ENCODE measurements at regions not wholly inside any gene's neighbourhood (a gene's known extent, or its start where the extent isn't known, plus 50 kb on each side); places are given as distances from the start of the nearest gene placed in this dataset.

DNA sequence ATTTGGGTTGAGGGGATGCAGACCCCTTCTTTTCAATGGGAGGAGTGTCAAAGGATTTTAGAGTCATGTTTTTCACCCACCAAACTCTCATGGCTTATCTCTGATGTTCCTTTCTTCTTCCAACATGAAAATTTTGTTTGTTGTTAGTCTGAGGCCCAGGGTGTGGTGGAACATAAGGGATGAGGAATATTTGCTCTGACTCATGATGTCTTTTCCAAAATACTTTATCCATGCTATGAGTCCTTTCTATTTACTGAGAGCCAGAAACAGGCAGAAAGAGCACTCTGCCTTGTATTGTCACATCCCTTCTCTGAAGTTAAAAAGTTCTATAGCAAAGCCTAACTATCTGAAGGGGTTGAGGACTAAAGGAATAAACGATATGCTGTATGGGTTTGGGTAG is 61.6 kb upstream of the GYPA start:
- no peak for DNase-seq (ENCODE audit: low read depth in 4 of 4, low spot score in 3 of 4)

DNA sequence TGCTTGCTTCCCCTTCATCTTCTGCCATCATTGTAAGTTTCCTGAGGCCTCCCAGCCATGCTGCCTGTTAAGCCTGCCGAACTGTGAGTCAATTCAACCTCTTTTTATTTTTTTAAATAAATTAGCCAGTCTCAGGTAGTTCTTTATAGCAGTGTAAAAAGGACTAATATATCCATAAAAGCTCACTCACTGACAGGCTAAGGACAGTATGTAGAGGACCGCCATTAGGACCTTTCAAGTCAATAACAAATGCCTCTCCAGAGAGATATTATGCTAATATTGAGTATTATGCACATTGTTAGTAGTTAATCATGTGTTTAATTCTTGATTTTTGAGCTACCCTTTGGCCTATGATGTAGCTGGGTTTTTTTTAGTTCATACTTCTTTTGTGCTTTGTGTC is 62.6 kb upstream of the GYPA start:
- DNase-seq (ENCODE audit: low read depth in 4 of 4, low spot score in 3 of 4): no peak

- DNase-seq (ENCODE audit: low read depth in 4 of 4, low spot score in 3 of 4): no peak
Observed at GRCh38 chr4:144204431-144204830, 63.9 kb upstream of the GYPA start.

- DNase-seq (ENCODE audit: low read depth in 4 of 4, low spot score in 3 of 4): no peak
Observed at GRCh38 chr4:144206711-144207110, 66.2 kb upstream of the GYPA start.

DNA sequence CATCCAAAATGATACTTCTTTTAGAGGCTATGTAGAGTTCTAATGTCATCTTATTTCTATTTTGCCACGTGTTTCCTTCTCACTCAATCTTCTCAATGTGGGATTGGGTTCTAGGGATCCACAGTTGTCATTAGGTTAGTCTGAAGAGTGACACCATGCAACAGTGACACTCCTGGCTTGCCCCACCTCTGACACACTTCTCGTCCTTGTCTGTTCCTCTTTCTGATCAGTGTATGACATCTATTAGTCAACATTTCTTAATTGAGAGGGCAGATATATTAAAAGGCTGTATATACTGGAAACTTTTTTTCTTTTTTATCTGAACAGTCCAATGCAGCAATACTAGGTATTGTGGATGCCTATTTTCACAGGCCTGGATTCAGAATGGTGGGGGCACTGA is 67.6 kb upstream of the GYPA start:
- no peak for DNase-seq (ENCODE audit: low read depth in 4 of 4, low spot score in 3 of 4)

DNA sequence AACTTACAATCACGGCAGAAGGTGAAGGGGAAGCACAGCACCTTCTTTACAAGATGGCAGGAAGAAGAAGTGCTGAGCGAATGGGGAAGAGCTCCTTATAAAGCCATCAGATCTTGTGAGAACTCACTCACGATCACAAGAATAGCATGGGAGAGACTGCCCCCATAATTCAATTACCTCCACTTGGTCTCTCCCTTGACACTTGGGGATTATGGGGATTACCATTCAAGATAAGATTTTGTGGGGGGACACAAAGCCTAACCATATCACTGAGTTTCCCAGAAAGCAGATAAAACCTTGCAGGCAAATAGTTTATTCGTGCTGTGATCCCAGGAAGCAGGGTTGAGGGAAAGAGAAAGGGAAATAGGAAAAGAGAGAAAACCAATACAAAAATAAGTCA is 69.0 kb upstream of the GYPA start:
- no peak for DNase-seq (ENCODE audit: low read depth in 4 of 4, low spot score in 3 of 4)

DNA sequence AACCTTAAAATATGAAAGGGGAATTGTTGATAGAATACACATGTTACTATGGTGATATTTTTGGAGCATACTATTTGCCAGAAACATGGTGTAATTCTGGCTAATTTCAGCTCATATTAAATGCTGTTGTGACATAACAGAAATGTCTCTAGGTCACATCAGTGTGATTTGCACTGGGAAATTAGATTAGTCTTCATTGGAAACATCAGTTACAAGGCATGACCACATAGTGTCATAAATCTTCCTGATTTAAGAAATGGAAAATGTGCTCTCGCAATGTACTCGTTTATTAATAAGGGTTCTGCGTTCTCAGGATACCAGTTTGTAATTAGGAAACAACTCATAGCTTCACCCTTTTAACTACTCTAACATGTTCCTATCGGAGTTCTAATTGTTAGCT is 72.9 kb upstream of the GYPA start:
- DNase-seq (ENCODE audit: low read depth in 4 of 4, low spot score in 3 of 4): no peak

DNA sequence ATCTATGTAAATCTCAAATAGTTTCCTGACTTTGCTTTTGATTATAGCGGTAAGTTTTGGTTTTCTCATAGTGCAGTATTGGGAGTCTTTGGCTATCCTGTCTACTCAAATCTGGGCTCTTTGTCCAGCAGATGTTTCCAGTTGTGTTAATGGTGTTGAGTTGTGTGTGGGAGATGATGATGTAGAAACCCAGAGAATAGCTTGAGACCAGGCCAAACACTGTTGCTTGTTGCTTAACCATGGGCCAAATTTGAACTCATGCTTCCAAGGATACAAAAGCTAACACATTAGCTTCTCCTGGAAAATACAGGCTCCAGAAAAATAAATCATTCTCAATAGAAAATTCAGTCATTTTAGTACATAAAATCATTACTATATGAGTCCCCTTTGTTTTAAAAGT is 82.6 kb upstream of the GYPA start:
- DNase-seq (ENCODE audit: low read depth in 4 of 4, low spot score in 3 of 4): no peak

GRCh38 chr4:144223661-144224060 is 83.1 kb upstream of the GYPA start:
- no peak for DNase-seq (ENCODE audit: low read depth in 4 of 4, low spot score in 3 of 4)

DNA sequence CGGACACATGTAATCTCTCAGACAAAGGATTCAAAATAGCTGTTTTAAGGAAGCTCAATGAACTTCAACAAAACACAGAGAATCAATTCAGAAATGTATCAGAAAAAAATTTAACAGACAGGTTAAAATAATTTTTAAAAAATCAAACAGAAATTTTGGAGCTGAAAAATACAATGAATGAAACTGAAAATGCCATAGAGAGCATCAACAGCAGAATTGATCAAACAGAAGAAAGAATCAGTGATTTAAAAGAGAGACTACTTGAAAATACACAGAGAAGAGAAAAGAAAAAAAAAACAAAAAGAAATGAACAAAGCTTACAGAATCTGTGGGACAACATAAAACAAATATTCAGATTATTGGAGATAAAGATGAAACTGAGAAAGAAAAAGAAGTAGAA is 118.8 kb upstream of the GYPA start:
- no peak for DNase-seq (ENCODE audit: low read depth in 4 of 4, low spot score in 3 of 4)

DNA sequence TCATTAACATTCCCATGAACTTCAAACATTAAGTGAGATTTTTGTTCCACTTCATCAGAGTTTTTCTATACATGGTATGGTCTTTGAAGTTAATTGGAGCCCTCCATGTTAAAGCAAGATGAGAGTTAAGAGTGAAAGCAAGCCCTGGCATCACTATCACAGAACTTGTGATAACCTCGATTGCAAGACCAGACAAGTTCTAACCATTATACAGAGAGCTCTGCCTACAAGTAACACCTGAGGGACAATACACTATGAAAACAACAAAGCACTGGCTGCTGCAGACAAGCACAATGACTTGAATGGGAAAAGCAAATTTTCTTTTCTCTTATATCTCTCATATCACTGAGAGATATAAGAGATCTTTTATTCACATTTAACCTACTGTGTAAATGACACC is 126.6 kb upstream of the GYPA start:
- no peak for DNase-seq (ENCODE audit: low read depth in 4 of 4, low spot score in 3 of 4)

GRCh38 chr4:144280688-144281087 is 140.2 kb upstream of the GYPA start:
- no peak for DNase-seq (ENCODE audit: low read depth in 4 of 4, low spot score in 3 of 4)

DNA sequence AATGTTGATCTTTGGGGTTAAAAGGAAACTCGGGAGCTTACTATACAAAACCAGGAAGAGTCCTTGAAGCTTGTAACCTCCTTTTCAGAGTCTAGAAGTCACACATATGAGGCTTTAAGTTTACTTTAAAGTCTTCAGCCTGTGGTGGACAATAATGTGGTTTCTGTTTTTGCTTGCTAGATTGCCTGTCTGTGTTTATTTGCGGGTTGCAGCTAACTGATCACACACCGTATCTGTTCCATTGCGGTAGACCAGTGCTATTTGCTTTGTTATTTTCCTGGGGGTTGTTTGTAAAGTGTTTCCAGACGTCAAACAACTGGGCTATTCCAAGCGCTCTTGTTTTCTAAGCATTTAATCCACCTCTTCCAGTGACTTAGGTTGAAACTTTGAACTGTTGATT is 143.0 kb upstream of the GYPA start:
- no peak for DNase-seq (ENCODE audit: low read depth in 4 of 4, low spot score in 3 of 4)

- no peak for DNase-seq (ENCODE audit: low read depth in 4 of 4, low spot score in 3 of 4)
Observed at GRCh38 chr4:144284026-144284425, 143.5 kb upstream of the GYPA start.

GRCh38 chr4:144288011-144288903 is 147.7 kb upstream of the GYPA start:
- DNase-seq (ENCODE audit: low read depth in 4 of 4, low spot score in 3 of 4): no peak

- no peak for DNase-seq (ENCODE audit: low read depth in 4 of 4, low spot score in 3 of 4)
Observed at GRCh38 chr4:144289667-144290428, 149.3 kb upstream of the GYPA start.

- DNase-seq (ENCODE audit: low read depth in 4 of 4, low spot score in 3 of 4): no peak
Observed at GRCh38 chr4:144291164-144291563, 150.6 kb upstream of the GYPA start.

- no peak for DNase-seq (ENCODE audit: low read depth in 4 of 4, low spot score in 3 of 4)
Observed at GRCh38 chr4:144294211-144294610, 153.7 kb upstream of the GYPA start.

- DNase-seq (ENCODE audit: low read depth in 4 of 4, low spot score in 3 of 4): no peak
Observed at GRCh38 chr4:144295286-144295995, 154.9 kb upstream of the GYPA start.

DNA sequence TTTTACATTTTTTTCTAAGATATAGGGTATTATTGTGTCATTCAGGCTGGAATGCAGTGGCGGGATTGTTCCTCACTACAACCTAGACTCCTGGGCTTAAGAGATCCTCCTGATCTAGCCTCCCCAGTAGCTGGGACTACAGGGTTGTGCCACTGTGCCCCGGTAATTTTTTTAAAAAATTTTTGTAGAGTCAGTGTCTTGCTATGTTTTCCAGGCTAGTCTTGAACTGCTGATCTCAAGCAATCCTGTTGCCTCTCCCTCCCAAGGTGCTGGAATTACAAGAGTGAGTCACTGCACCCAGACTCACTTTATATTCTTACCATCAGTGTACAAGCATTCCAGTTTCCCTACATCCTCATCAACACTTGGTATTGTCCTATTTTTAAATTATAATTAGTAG is 156.4 kb upstream of the GYPA start:
- no peak for DNase-seq (ENCODE audit: low read depth in 4 of 4, low spot score in 3 of 4)

- no peak for DNase-seq (ENCODE audit: low read depth in 4 of 4, low spot score in 3 of 4)
Observed at GRCh38 chr4:144298519-144298918, 158.0 kb upstream of the GYPA start.

All from right renal pelvis (tissue), 4 donors.